ENCODE measurements at regions not wholly inside any gene's neighbourhood (a gene's known extent, or its start where the extent isn't known, plus 50 kb on each side); places are given as distances from the start of the nearest gene placed in this dataset.

DNA sequence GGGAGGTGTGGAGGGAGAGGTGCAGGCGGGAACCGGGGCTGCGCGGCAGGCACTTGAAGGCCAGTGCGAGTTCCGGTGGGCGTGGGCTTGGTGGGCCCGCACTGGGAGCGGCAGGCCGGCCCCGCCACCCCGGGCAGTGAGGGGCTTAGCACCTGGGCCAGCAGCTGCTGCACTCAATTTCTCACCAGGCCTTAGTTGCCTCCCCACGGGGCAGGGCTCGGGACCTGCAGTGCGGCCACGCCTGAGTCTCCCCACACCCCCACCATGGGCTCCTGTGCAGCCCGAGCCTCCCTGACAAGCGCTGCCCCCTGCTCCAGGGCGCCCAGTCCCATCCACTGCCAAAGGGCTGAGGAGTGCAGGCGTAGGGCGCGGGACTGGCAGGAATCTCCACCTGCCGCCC lies 284.5 kb downstream of the DEPDC1B start:
- TF ChIP-seq POLR2AphosphoS5 (IDR thresholded peaks at IDR 0.05) (no peak), POLR2A (IDR thresholded peaks at IDR 0.05) (no peak)
- TF ChIP-seq, protein P1, sequence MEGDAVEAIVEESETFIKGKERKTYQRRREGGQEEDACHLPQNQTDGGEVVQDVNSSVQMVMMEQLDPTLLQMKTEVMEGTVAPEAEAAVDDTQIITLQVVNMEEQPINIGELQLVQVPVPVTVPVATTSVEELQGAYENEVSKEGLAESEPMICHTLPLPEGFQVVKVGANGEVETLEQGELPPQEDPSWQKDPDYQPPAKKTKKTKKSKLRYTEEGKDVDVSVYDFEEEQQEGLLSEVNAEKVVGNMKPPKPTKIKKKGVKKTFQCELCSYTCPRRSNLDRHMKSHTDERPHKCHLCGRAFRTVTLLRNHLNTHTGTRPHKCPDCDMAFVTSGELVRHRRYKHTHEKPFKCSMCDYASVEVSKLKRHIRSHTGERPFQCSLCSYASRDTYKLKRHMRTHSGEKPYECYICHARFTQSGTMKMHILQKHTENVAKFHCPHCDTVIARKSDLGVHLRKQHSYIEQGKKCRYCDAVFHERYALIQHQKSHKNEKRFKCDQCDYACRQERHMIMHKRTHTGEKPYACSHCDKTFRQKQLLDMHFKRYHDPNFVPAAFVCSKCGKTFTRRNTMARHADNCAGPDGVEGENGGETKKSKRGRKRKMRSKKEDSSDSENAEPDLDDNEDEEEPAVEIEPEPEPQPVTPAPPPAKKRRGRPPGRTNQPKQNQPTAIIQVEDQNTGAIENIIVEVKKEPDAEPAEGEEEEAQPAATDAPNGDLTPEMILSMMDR (IDR thresholded peaks at IDR 0.05), result no peak

All from suprapubic skin (tissue), 4 donors.